IMR-90 (cell line): ENCODE measurements at regions not wholly inside any gene's neighbourhood (a gene's known extent, or its start where the extent isn't known, plus 50 kb on each side); places are given as distances from the start of the nearest gene placed in this dataset.

Experiments
- ATAC-seq: fragments of 200-7000 bp; cut with Tn5 transposase; 2 replicates; pipeline ENCODE4 v1.9.1; 2020; ENCODE audit warnings: low read depth, mild to moderate bottlenecking, moderate library complexity
- BruUV-seq: library from RNA; stranded (reverse); fragments of 400-500 nt; replicated peaks from 2 replicates; lab custom pipeline; 2021; lab: Mats Ljungman, UMichigan
- CTCF ChIA-PET: fragments of 300-600 bp; formaldehyde crosslinking; extraction: SDS; loops from one replicate; lab custom pipeline; 2021; ENCODE audit warnings: antibody characterized with exemption; lab: Yijun Ruan, JAX
- POLR2A ChIA-PET: fragments of 300-600 bp; sonication (Branson Sonifier 250); formaldehyde crosslinking; loops from one replicate; lab custom pipeline; 2022; ENCODE audit warnings: antibody characterized with exemption; ENCODE audit not compliant: unreplicated experiment; lab: Charles Lee
- DNase-seq: peaks from one replicate; pipeline ENCODE4 v3.0.0; 2013
- H2AFZ ChIP-seq: replicated peaks from 2 replicates; pipeline ENCODE3; 2013; ENCODE audit warnings: low read length, mild to moderate bottlenecking; ENCODE audit not compliant: poor library complexity
- H2AK5ac ChIP-seq: 2 replicates; pipeline ENCODE4 v1.6.1; 2013; ENCODE audit warnings: low read depth, low read length, inconsistent platforms
- H2AK9ac ChIP-seq: replicated peaks from 2 replicates; pipeline ENCODE3; 2013; ENCODE audit warnings: mild to moderate bottlenecking, low read depth, low read length, moderate library complexity; ENCODE audit not compliant: poor library complexity
- H2BK120ac ChIP-seq: 2 replicates; pipeline ENCODE4 v1.6.1; 2013; ENCODE audit warnings: low read depth, low read length, inconsistent platforms
- H2BK15ac ChIP-seq: 3 replicates; pipeline ENCODE4 v1.6.1; 2013; ENCODE audit warnings: low read depth, low read length, inconsistent platforms
- H2BK20ac ChIP-seq: 2 replicates; pipeline ENCODE4 v1.6.1; 2013; ENCODE audit warnings: low read depth, mild to moderate bottlenecking, inconsistent platforms, low read length, moderate library complexity
- H2BK5ac ChIP-seq: 2 replicates; pipeline ENCODE4 v1.6.1; 2013; ENCODE audit warnings: mild to moderate bottlenecking, low read depth, low read length, inconsistent platforms; ENCODE audit not compliant: poor library complexity, severe bottlenecking
- H3K14ac ChIP-seq: replicated peaks from 2 replicates; pipeline ENCODE4 v1.6.1; 2013; ENCODE audit warnings: low read depth, low read length, inconsistent platforms
- H3K18ac ChIP-seq: 2 replicates; pipeline ENCODE4 v1.6.1; 2013; ENCODE audit warnings: low read depth, low read length, control low read depth
- H3K23ac ChIP-seq: 2 replicates; pipeline ENCODE4 v1.6.1; 2013; ENCODE audit warnings: low read depth, low read length, inconsistent platforms
- H3K27ac ChIP-seq: 2 replicates; pipeline ENCODE4 v1.5.1; 2013; ENCODE audit warnings: mild to moderate bottlenecking, control low read depth, low read length; ENCODE audit not compliant: insufficient read depth
- H3K27me3 ChIP-seq: 2 replicates; pipeline ENCODE4 v1.6.1; 2013; ENCODE audit warnings: low read length; ENCODE audit not compliant: control insufficient read depth, insufficient read depth
- H3K36me3 ChIP-seq: 2 replicates; pipeline ENCODE4 v1.6.1; 2013; ENCODE audit warnings: low read length, mixed read lengths; ENCODE audit not compliant: control insufficient read depth, insufficient read depth
- H3K4ac ChIP-seq: 2 replicates; pipeline ENCODE4 v1.6.1; 2013; ENCODE audit warnings: low read depth, low read length, inconsistent platforms
- H3K4me1 ChIP-seq: 2 replicates; pipeline ENCODE4 v1.6.1; 2013; ENCODE audit warnings: low read length, mixed read lengths; ENCODE audit not compliant: control insufficient read depth, insufficient read depth
- H3K4me2 ChIP-seq: 2 replicates; pipeline ENCODE4 v1.6.1; 2013; ENCODE audit warnings: low read depth, mild to moderate bottlenecking, control low read depth, low read length, moderate library complexity
- H3K4me3 ChIP-seq: 2 replicates; pipeline ENCODE4 v1.5.1; 2013; ENCODE audit warnings: low read depth, mild to moderate bottlenecking, control low read depth, low read length, moderate library complexity; ENCODE audit not compliant: insufficient read depth
- H3K56ac ChIP-seq: 2 replicates; pipeline ENCODE4 v1.6.1; 2013; ENCODE audit warnings: low read length, inconsistent platforms; ENCODE audit not compliant: insufficient read depth; ENCODE audit errors: extremely low read depth
- H3K79me1 ChIP-seq, 2 experiments: 2 replicates each; pipeline ENCODE4 v1.6.1; 2013; ENCODE audit warnings: low read length in 2 of 2, inconsistent platforms in 1 of 2, low read depth in 1 of 2
- H3K9ac ChIP-seq: 2 replicates; pipeline ENCODE4 v1.6.1; 2013; ENCODE audit warnings: low read depth, low read length, control low read depth
- H3K9me1 ChIP-seq: 2 replicates; pipeline ENCODE4 v1.6.1; 2013; ENCODE audit warnings: low read length, inconsistent platforms; ENCODE audit not compliant: insufficient read depth
- H3K9me3 ChIP-seq: 2 replicates; pipeline ENCODE4 v1.6.1; 2013; ENCODE audit warnings: low read length; ENCODE audit not compliant: control insufficient read depth, insufficient read depth
- H4K20me1 ChIP-seq: 2 replicates; pipeline ENCODE4 v1.6.1; 2013; ENCODE audit warnings: low read length, inconsistent platforms; ENCODE audit not compliant: insufficient read depth
- H4K5ac ChIP-seq: 2 replicates; pipeline ENCODE4 v1.6.1; 2013; ENCODE audit warnings: mild to moderate bottlenecking, low read depth, low read length, control low read depth
- H4K8ac ChIP-seq, 2 experiments: 2 replicates each; pipeline ENCODE4 v1.6.1; 2013; ENCODE audit warnings: low read depth in 2 of 2, low read length in 2 of 2, control low read depth in 1 of 2, inconsistent platforms in 1 of 2
- H4K91ac ChIP-seq: 2 replicates; pipeline ENCODE4 v1.6.1; 2013; ENCODE audit warnings: low read depth, low read length, inconsistent platforms; ENCODE audit not compliant: insufficient read depth
- CEBPB ChIP-seq: IDR thresholded peaks from 2 replicates; pipeline ENCODE4 v1.6.1; 2012; ENCODE audit warnings: low read depth, low read length, improper control_type of control experiment
- MAFK ChIP-seq: IDR thresholded peaks from 2 replicates; pipeline ENCODE4 v1.6.1; 2012; ENCODE audit warnings: low read depth, low read length, improper control_type of control experiment
- whole genome bisulfite sequencing, 2 experiments: methylation state at CpG; one replicate each; pipeline versions ENCODE4 v1.1.5 to v1.1.7; 2013; ENCODE audit warnings: missing lambda C conversion rate in 2 of 2; ENCODE audit not compliant: insufficient read length in 1 of 2; ENCODE audit errors: extremely low coverage in 2 of 2; 5-methylcytosine and 5-hydroxymethylcytosine counted together
- dilution Hi-C: fragments of 300-500 bp; cut with HindIII; formaldehyde crosslinking; loops from one replicate; pipeline ENCODE4 v1.14.3; 2018; ENCODE audit warnings: low sequenced_read_pairs; ENCODE audit not compliant: unreplicated experiment
- in situ Hi-C: fragments of 300-500 bp; cut with MboI; formaldehyde crosslinking; loops from 3 replicates; pipeline ENCODE4 v1.14.3; 2019; ENCODE audit warnings: low sequenced_read_pairs, inconsistent platforms, mixed read lengths
- intact Hi-C: fragments of 100-400 bp; cut with micrococcal nuclease; formaldehyde crosslinking; loops from 2 replicates; pipeline ENCODE4 v1.10.0; 2022

DNA sequence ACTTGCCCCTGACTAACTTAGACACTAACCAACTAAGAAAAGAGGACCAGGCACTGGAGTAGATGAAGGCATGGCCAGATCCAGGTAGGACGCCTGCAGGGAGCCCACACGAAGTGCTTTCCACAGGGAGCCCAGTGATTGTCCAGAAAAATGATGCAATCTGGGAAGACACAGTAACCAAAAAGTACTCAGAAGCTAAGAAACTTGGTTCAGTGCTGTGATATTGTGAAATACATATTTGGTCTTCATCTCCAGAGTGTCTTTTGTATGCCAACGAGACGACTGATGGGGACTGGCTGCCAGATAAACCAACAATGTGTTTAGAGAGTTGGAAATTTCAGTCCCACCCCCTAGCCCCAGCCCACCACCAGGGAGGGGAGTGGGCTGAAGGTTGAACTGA is 135.0 kb downstream of the SP3 start:
- no peak overlapping the region for H4K5ac ChIP-seq
- no peak overlapping the region for H3K4me2 ChIP-seq
- H3K23ac ChIP-seq: no peak overlapping the region
- intact Hi-C loops (no loop called here), dilution Hi-C loops (no loop called here), in situ Hi-C loops (no loop called here)
- H2AFZ ChIP-seq: no peak overlapping the region
- 77% methylated on average over 2 of the region's 4 CpGs; no CpG with 5 or more reads in 1 of the 2 experiments for WGBS, 2 experiments
- no peak overlapping the region for H2BK5ac ChIP-seq
- no peak for TF ChIP-seq MAFK
- TF ChIP-seq CEBPB: peak; percentile 70
- H2BK15ac ChIP-seq: no peak overlapping the region
- ATAC-seq (no peak), DNase-seq (no peak)
- H2AK5ac ChIP-seq: no peak overlapping the region
- H3K4me3 ChIP-seq: no peak overlapping the region
- H4K8ac ChIP-seq: no peak overlapping the region
- H3K4me1 ChIP-seq: peaks cover 5% of the 10 kb centered on the region
- no peaks in the 10 kb centered on the region for H3K36me3 ChIP-seq
- no peak overlapping the region for H4K91ac ChIP-seq
- no peak overlapping the region for H3K18ac ChIP-seq
- POLR2A ChIA-PET: no interaction called here
- no peaks in the 10 kb centered on the region for H3K9me1 ChIP-seq
- no peak overlapping the region for H3K4ac ChIP-seq
- H3K14ac ChIP-seq: no peak overlapping the region
- H3K27me3 ChIP-seq: peaks cover 13% of the 10 kb centered on the region
- H4K20me1 ChIP-seq: no peaks in the 10 kb centered on the region
- no peak overlapping the region for H2BK120ac ChIP-seq
- no peaks in the 10 kb centered on the region for H3K79me1 ChIP-seq
- CTCF ChIA-PET: interaction anchor here (0.6 kb wide), 1 partner anchor 142 kb away, joined by 4 read pairs; no protein-coding TSS in a partner anchor
- H3K9ac ChIP-seq: no peak overlapping the region
- H2AK9ac ChIP-seq: no peak overlapping the region
- no peak overlapping the region for H2BK20ac ChIP-seq
- no peak overlapping the region for H3K56ac ChIP-seq
- no peaks in the 10 kb centered on the region for H3K9me3 ChIP-seq
- BruUV-seq: no TSS peak
- no peak overlapping the region for H3K27ac ChIP-seq
